HCT116 (cell line): ENCODE measurements at regions not wholly inside any gene's neighbourhood (a gene's known extent, or its start where the extent isn't known, plus 50 kb on each side); places are given as distances from the start of the nearest gene placed in this dataset.

Experiments used
- CEBPB ChIP-seq: IDR thresholded peaks from 2 replicates; pipeline ENCODE4 v1.6.1; 2012; ENCODE audit warnings: low read depth
- ELF1 ChIP-seq: IDR thresholded peaks from 2 replicates; pipeline ENCODE4 v1.6.1; 2012; ENCODE audit warnings: low read depth, borderline replicate concordance
- EZH2 ChIP-seq: fragments of 200-600 bp; sonication (generic); IDR thresholded peaks from 2 replicates; pipeline ENCODE4 v1.6.1; 2017; ENCODE audit warnings: antibody characterized with exemption, mixed run types
- POLR2A ChIP-seq: IDR thresholded peaks from 2 replicates; pipeline ENCODE4 v1.7.0; 2011; ENCODE audit warnings: borderline replicate concordance; ENCODE audit not compliant: insufficient read depth, insufficient read length; ENCODE audit errors: extremely low read depth
- POLR2AphosphoS5 ChIP-seq: IDR thresholded peaks from 2 replicates; pipeline ENCODE4 v1.6.1; 2011; ENCODE audit warnings: mild to moderate bottlenecking, low read depth, low read length, moderate library complexity
- RAD21 ChIP-seq: IDR thresholded peaks from 2 replicates; pipeline ENCODE4 v1.6.1; 2012; ENCODE audit warnings: low read depth, mild to moderate bottlenecking
- YY1 ChIP-seq: IDR thresholded peaks from 2 replicates; pipeline ENCODE4 v1.6.1; 2011; ENCODE audit warnings: low read length, low read depth, moderate library complexity, mild to moderate bottlenecking; ENCODE audit not compliant: insufficient replicate concordance; ENCODE audit errors: extremely low read depth
- TF ChIP-seq, protein P1 (sequence below), 3 experiments: fragments of 200-600 bp in 1 of 3; sonication (generic) in 1 of 3; IDR thresholded peaks in 2 of 3; conservative IDR thresholded peaks in 1 of 3; 2 replicates each; pipeline ENCODE4 v1.5.1; 2012 to 2017; ENCODE audit warnings: low read depth in 2 of 3, low read length in 2 of 3, antibody characterized with exemption in 1 of 3, borderline replicate concordance in 1 of 3, control low read depth in 1 of 3, mild to moderate bottlenecking in 1 of 3, mixed read lengths in 1 of 3, mixed run types in 1 of 3, moderate library complexity in 1 of 3; ENCODE audit not compliant: insufficient read depth in 1 of 3

DNA sequence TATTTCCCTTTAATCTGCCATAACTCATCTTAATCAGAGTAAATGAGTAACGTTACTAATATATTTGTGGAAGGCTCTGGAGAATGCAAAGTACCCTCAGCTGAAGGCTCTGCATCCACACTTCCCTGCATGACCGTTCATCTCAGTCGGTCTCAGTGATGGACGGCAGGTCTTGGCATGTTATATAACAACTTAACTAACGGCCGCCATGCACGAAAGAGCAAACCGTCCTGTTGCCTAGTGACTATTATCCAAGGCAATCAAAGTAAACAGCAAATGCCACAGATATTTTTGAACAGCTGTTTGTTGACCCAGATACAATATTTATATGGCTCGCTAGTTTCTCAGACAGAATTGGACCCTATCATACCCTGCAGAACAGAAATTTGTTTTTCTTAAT is 194.9 kb upstream of the SMLR1 start:
- TF ChIP-seq POLR2A (no peak), YY1 (no peak), POLR2AphosphoS5 (no peak), RAD21 (no peak), ELF1 (no peak), EZH2 (no peak), CEBPB (no peak)
- TF ChIP-seq, protein P1, sequence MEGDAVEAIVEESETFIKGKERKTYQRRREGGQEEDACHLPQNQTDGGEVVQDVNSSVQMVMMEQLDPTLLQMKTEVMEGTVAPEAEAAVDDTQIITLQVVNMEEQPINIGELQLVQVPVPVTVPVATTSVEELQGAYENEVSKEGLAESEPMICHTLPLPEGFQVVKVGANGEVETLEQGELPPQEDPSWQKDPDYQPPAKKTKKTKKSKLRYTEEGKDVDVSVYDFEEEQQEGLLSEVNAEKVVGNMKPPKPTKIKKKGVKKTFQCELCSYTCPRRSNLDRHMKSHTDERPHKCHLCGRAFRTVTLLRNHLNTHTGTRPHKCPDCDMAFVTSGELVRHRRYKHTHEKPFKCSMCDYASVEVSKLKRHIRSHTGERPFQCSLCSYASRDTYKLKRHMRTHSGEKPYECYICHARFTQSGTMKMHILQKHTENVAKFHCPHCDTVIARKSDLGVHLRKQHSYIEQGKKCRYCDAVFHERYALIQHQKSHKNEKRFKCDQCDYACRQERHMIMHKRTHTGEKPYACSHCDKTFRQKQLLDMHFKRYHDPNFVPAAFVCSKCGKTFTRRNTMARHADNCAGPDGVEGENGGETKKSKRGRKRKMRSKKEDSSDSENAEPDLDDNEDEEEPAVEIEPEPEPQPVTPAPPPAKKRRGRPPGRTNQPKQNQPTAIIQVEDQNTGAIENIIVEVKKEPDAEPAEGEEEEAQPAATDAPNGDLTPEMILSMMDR (IDR thresholded peaks at IDR 0.05 in 2 of 3, conservative IDR thresholded peaks at IDR 0.05 in 1 of 3; ENCODE audit: borderline replicate concordance in 1 of 3, insufficient read depth in 1 of 3, low read depth in 2 of 3, low read length in 2 of 3) = no peak
